OCI-LY3 (cell line): ENCODE measurements at regions not wholly inside any gene's neighbourhood (a gene's known extent, or its start where the extent isn't known, plus 50 kb on each side); places are given as distances from the start of the nearest gene placed in this dataset.

Experiments
- H2AFZ ChIP-seq: fragments of 200-600, 300-600 bp; shearing (Covaris generic); 2 replicates; pipeline ENCODE4 v1.6.0; 2014; ENCODE audit warnings: antibody characterized with exemption, low read depth, low read length
- H3K27ac ChIP-seq: fragments of 200-600, 300-600 bp; sonication (generic); 2 replicates; pipeline ENCODE4 v1.5.1; 2014; ENCODE audit warnings: mild to moderate bottlenecking, low read length, moderate library complexity, mixed read lengths
- H3K27me3 ChIP-seq: fragments of 200-600, 300-600 bp; sonication (generic); 2 replicates; pipeline ENCODE4 v1.6.1; 2014; ENCODE audit warnings: low read depth, low read length, mixed read lengths
- H3K36me3 ChIP-seq: fragments of 200-600, 300-600 bp; sonication (generic); replicated peaks from 2 replicates; pipeline ENCODE3; 2014; ENCODE audit warnings: low read depth, low read length, mixed read lengths
- H3K4me1 ChIP-seq: fragments of 300-600, 200-600 bp; sonication (generic); 2 replicates; pipeline ENCODE4 v1.6.1; 2014; ENCODE audit warnings: low read length, mixed read lengths
- H3K4me2 ChIP-seq: fragments of 200-600, 300-600 bp; sonication (generic); 2 replicates; pipeline ENCODE4 v1.6.1; 2014; ENCODE audit warnings: low read length, mixed read lengths
- H3K4me3 ChIP-seq: fragments of 300-600, 200-600 bp; sonication (generic); 2 replicates; pipeline ENCODE4 v1.5.1; 2014; ENCODE audit warnings: antibody characterized with exemption, mild to moderate bottlenecking, low read length, moderate library complexity
- H3K79me2 ChIP-seq: fragments of 300-600, 200-600 bp; shearing (Covaris generic); 2 replicates; pipeline ENCODE4 v1.6.1; 2014; ENCODE audit warnings: mild to moderate bottlenecking, low read length, mixed read lengths
- H3K9ac ChIP-seq: fragments of 300-600, 200-600 bp; shearing (Covaris generic); 2 replicates; pipeline ENCODE4 v1.6.0; 2014; ENCODE audit warnings: mild to moderate bottlenecking, low read length, moderate library complexity
- H3K9me3 ChIP-seq: fragments of 200-600, 300-600 bp; shearing (Covaris generic); 2 replicates; pipeline ENCODE4 v1.6.1; 2014; ENCODE audit warnings: low read length, mixed read lengths; ENCODE audit not compliant: insufficient read depth
- H4K20me1 ChIP-seq: fragments of 200-600, 300-600 bp; sonication (generic); 2 replicates; pipeline ENCODE4 v1.6.1; 2016; ENCODE audit warnings: low read length, mixed read lengths; ENCODE audit not compliant: insufficient read depth
- EZH2phosphoT487 ChIP-seq: fragments of 200-600 bp; shearing (Covaris generic); IDR thresholded peaks from 2 replicates; pipeline ENCODE4 v1.6.1; 2018; ENCODE audit warnings: antibody characterized with exemption, mixed run types, low read depth
- TF ChIP-seq, protein P1 (sequence below): fragments of 200-600, 300-600 bp; sonication (generic); IDR thresholded peaks from 2 replicates; pipeline ENCODE4 v1.5.1; 2014; ENCODE audit warnings: antibody characterized with exemption, low read length, low read depth

DNA sequence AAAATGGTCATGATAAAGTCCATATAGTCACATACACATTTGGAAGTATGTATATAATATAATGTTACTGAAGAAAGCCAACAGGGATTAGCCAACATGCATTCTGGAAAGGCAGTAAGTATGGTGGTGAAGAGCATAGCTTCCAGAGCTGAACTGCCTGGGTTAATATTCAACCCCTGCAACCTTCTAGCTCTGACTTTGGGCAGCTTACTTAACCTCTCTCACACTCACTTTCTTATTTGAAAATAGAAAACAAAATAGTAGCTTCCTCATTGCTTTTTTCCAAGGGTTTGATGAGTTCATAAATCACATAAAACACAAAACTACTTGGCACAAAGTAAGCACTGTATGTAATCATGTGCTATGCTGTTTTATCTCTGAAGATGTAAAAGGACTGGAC lies 216.4 kb downstream of the CHIC2 start:
- H4K20me1 ChIP-seq, result no peaks in the 10 kb centered on the region
- no peaks in the 10 kb centered on the region for H3K79me2 ChIP-seq
- TF ChIP-seq EZH2phosphoT487, result no peak
- TF ChIP-seq, protein P1, sequence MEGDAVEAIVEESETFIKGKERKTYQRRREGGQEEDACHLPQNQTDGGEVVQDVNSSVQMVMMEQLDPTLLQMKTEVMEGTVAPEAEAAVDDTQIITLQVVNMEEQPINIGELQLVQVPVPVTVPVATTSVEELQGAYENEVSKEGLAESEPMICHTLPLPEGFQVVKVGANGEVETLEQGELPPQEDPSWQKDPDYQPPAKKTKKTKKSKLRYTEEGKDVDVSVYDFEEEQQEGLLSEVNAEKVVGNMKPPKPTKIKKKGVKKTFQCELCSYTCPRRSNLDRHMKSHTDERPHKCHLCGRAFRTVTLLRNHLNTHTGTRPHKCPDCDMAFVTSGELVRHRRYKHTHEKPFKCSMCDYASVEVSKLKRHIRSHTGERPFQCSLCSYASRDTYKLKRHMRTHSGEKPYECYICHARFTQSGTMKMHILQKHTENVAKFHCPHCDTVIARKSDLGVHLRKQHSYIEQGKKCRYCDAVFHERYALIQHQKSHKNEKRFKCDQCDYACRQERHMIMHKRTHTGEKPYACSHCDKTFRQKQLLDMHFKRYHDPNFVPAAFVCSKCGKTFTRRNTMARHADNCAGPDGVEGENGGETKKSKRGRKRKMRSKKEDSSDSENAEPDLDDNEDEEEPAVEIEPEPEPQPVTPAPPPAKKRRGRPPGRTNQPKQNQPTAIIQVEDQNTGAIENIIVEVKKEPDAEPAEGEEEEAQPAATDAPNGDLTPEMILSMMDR, result no peak
- H3K9me3 ChIP-seq, result no peaks in the 10 kb centered on the region
- no peak overlapping the region for H2AFZ ChIP-seq
- H3K36me3 ChIP-seq, result no peaks in the 10 kb centered on the region
- H3K4me3 ChIP-seq, result no peak overlapping the region
- H3K27me3 ChIP-seq, result no peaks in the 10 kb centered on the region
- H3K9ac ChIP-seq, result no peak overlapping the region
- no peak overlapping the region for H3K4me2 ChIP-seq
- H3K4me1 ChIP-seq, result no peaks in the 10 kb centered on the region
- H3K27ac ChIP-seq, result no peak overlapping the region

DNA sequence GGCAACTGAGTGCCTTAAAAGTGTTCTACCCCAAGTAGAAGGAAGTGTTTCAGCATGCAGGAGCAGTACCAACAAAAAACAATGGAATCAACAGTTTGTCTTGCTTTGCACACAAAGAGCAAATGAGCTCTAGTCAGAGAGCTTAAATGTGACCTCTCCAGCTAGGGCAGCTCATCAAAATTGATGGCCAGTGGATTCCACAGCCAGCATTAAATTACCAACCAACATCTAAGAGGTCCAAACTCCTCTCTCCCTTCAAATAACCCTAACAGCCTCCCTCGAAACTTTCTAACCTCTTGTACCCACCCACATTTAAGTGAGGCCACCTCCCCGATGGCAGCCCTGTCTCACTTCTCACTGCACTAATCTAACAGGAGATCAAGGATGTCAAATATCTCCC lies 219.9 kb downstream of the CHIC2 start:
- H3K9ac ChIP-seq, result no peak overlapping the region
- H3K79me2 ChIP-seq, result no peaks in the 10 kb centered on the region
- H3K9me3 ChIP-seq, result no peaks in the 10 kb centered on the region
- TF ChIP-seq EZH2phosphoT487, result no peak
- TF ChIP-seq, protein P1, result no peak
- no peak overlapping the region for H3K27ac ChIP-seq
- H3K4me2 ChIP-seq, result no peak overlapping the region
- H3K4me3 ChIP-seq, result no peak overlapping the region
- H3K27me3 ChIP-seq, result no peaks in the 10 kb centered on the region
- no peak overlapping the region for H2AFZ ChIP-seq
- H4K20me1 ChIP-seq, result no peaks in the 10 kb centered on the region
- H3K4me1 ChIP-seq, result no peaks in the 10 kb centered on the region
- no peaks in the 10 kb centered on the region for H3K36me3 ChIP-seq

DNA sequence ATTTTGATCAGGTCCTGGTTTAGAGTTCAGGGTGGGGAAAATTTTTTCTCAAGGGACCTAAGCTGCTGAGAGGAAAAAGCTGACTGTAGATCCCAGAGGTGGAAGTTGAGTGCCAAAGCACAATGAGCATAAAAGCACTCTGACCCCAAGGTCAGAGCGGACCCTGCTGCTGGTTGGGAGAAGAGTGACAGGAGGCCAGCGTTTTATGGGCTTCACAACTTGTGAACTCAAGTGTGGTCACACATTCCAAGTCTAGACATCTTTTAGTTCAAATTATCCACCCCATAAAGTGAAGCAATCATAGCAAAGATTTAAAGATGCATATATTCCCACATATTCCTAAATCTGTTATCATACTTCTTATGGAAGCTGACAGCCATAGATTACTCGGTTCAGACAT lies 220.3 kb downstream of the CHIC2 start:
- Histone ChIP-seq H3K27ac (no peak overlapping the region), H3K27me3 (no peaks in the 10 kb centered on the region), H3K4me1 (no peaks in the 10 kb centered on the region), H2AFZ (no peak overlapping the region), H3K9me3 (no peaks in the 10 kb centered on the region), H3K36me3 (no peaks in the 10 kb centered on the region), H4K20me1 (no peaks in the 10 kb centered on the region), H3K4me3 (no peak overlapping the region), H3K9ac (no peak overlapping the region), H3K4me2 (no peak overlapping the region), H3K79me2 (no peaks in the 10 kb centered on the region)
- no peak for TF ChIP-seq EZH2phosphoT487
- TF ChIP-seq, protein P1, result no peak

DNA sequence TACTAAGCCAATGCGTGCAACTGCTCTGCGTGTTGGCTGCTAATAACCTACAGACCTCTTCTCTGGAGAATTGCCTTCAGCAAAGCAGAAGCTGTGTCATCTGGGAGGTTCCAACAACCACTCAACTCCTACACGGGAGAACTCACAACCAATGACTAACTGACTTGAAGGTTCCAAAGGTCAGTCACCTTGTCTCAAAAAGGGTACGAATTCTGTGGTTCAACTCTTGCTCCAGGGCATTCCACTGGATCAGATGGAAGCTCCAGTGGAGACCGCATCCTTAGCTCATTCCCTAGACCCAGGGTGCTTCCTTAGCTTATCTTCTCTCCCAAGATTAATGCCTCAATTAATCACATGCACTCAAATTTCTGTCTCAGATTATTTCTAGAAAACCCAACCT lies 222.7 kb downstream of the CHIC2 start:
- TF ChIP-seq, protein P1, result no peak
- no peak for TF ChIP-seq EZH2phosphoT487
- Histone ChIP-seq H3K4me3 (no peak overlapping the region), H3K9me3 (no peaks in the 10 kb centered on the region), H3K4me1 (no peaks in the 10 kb centered on the region), H3K4me2 (no peak overlapping the region), H3K27ac (no peak overlapping the region), H3K9ac (no peak overlapping the region), H3K36me3 (no peaks in the 10 kb centered on the region), H3K79me2 (no peaks in the 10 kb centered on the region), H2AFZ (no peak overlapping the region), H4K20me1 (no peaks in the 10 kb centered on the region), H3K27me3 (no peaks in the 10 kb centered on the region)
